ENCODE measurements at regions not wholly inside any gene's neighbourhood (a gene's known extent, or its start where the extent isn't known, plus 50 kb on each side); places are given as distances from the start of the nearest gene placed in this dataset.

GRCh38 chr5:74105126-74105780, 479.3 kb downstream of the ARHGEF28 start:
- DNase-seq = no peak

GRCh38 chr5:74103131-74104023, 477.4 kb downstream of the ARHGEF28 start:
- DNase-seq = no peak

- no peak for DNase-seq
These were observed 474.3 kb downstream of the ARHGEF28 start for GRCh38 chr5:74100268-74100665.

- no peak for DNase-seq
These were observed 473.7 kb downstream of the ARHGEF28 start for GRCh38 chr5:74099538-74100267.

GRCh38 chr5:74098941-74099340, 472.9 kb downstream of the ARHGEF28 start:
- no peak for DNase-seq

- no peak for DNase-seq
These were observed 472.5 kb downstream of the ARHGEF28 start for GRCh38 chr5:74098456-74098855.

GRCh38 chr5:74096325-74096724, 470.3 kb downstream of the ARHGEF28 start:
- no peak for DNase-seq

GRCh38 chr5:74095871-74096270, 469.9 kb downstream of the ARHGEF28 start:
- no peak for DNase-seq

- DNase-seq = no peak
These were observed 468.7 kb downstream of the ARHGEF28 start for GRCh38 chr5:74094782-74095108.

- no peak for DNase-seq
These were observed 468.2 kb downstream of the ARHGEF28 start for GRCh38 chr5:74094096-74094781.

GRCh38 chr5:74093561-74093960, 467.6 kb downstream of the ARHGEF28 start:
- DNase-seq = no peak

GRCh38 chr5:74092766-74093165, 466.8 kb downstream of the ARHGEF28 start:
- DNase-seq = no peak

GRCh38 chr5:74085782-74086181, 459.8 kb downstream of the ARHGEF28 start:
- DNase-seq = no peak

- DNase-seq = no peak
These were observed 459.2 kb downstream of the ARHGEF28 start for GRCh38 chr5:74085186-74085585.

GRCh38 chr5:74083096-74083791, 457.2 kb downstream of the ARHGEF28 start:
- no peak for DNase-seq

GRCh38 chr5:74082512-74083055, 456.6 kb downstream of the ARHGEF28 start:
- DNase-seq = no peak

GRCh38 chr5:74081126-74081525, 455.1 kb downstream of the ARHGEF28 start:
- DNase-seq = no peak

- DNase-seq = no peak
These were observed 454.1 kb downstream of the ARHGEF28 start for GRCh38 chr5:74079971-74080556.

GRCh38 chr5:74075501-74076484, 449.8 kb downstream of the ARHGEF28 start:
- no peak for DNase-seq

- DNase-seq = no peak
These were observed 448.1 kb downstream of the ARHGEF28 start for GRCh38 chr5:74074111-74074510.
